OCI-LY7 (cell line): ENCODE measurements at regions not wholly inside any gene's neighbourhood (a gene's known extent, or its start where the extent isn't known, plus 50 kb on each side); places are given as distances from the start of the nearest gene placed in this dataset.

Experiments used
- CTCF ChIP-seq: fragments of 200-600 bp; sonication (generic); conservative IDR thresholded peaks from 2 replicates; pipeline ENCODE4 v1.5.1; 2014; ENCODE audit warnings: mild to moderate bottlenecking, antibody characterized with exemption, low read length, moderate library complexity, mixed read lengths
- EZH2phosphoT487 ChIP-seq: fragments of 200-600 bp; sonication (generic); IDR thresholded peaks from 2 replicates; pipeline ENCODE4 v1.6.1; 2018; ENCODE audit warnings: low read depth, borderline replicate concordance, mild to moderate bottlenecking, mixed run types, antibody characterized with exemption, low read length, moderate library complexity, mixed read lengths

- no peak for TF ChIP-seq CTCF
- no peak for TF ChIP-seq EZH2phosphoT487
These were observed 896.9 kb downstream of the IGSF11 start for GRCh38 chr3:118137778-118138177.
